ENCODE measurements at regions not wholly inside any gene's neighbourhood (a gene's known extent, or its start where the extent isn't known, plus 50 kb on each side); places are given as distances from the start of the nearest gene placed in this dataset.

DNA sequence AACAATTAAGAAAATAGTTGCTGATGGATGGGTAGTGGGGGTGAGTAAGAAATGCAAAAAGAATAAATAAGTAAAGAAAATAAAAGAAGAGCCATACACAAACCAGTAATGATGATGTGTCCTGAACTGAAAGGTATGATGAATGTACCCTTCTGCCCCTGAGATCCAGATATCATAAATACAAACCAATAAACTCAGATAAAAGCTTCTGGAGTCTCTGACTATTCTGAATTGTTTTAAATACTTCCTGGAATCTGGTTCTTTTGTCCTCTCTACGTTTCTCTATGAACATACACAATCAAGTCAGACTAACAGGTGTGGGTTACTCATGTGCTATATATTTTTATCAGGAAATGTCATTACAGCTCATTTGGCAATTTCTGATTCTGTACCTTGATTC is 153.4 kb downstream of the PPP1R2C start:
- no peak for DNase-seq

DNA sequence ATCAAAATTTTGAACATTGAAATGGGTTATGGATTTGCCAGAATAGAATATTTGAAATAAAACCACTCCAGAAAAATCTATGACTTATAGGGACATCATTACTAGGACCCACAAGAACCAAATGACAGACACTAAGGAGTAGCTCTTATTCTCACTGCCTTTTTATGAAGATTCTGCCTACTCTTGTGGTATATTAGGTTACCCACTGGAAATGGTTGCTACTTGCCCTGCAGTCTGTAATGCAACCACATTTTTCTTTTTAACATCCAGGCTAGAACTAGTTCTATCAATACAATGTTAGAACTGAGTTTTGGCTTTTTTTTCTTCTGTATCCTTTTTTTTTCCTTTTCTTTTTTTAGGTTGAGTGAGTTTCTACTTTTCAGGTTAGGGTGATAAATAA is 158.9 kb downstream of the PPP1R2C start:
- Histone ChIP-seq H3K27me3 (no peaks in the 10 kb centered on the region), H3K27ac (no peak overlapping the region), H3K4me1 (no peaks in the 10 kb centered on the region), H3K36me3 (no peaks in the 10 kb centered on the region), H3K4me3 (no peak overlapping the region), H3K9me3 (no peaks in the 10 kb centered on the region)
- TF ChIP-seq, protein P1, sequence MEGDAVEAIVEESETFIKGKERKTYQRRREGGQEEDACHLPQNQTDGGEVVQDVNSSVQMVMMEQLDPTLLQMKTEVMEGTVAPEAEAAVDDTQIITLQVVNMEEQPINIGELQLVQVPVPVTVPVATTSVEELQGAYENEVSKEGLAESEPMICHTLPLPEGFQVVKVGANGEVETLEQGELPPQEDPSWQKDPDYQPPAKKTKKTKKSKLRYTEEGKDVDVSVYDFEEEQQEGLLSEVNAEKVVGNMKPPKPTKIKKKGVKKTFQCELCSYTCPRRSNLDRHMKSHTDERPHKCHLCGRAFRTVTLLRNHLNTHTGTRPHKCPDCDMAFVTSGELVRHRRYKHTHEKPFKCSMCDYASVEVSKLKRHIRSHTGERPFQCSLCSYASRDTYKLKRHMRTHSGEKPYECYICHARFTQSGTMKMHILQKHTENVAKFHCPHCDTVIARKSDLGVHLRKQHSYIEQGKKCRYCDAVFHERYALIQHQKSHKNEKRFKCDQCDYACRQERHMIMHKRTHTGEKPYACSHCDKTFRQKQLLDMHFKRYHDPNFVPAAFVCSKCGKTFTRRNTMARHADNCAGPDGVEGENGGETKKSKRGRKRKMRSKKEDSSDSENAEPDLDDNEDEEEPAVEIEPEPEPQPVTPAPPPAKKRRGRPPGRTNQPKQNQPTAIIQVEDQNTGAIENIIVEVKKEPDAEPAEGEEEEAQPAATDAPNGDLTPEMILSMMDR (IDR thresholded peaks at IDR 0.05) = no peak
- no peak for DNase-seq
- intact Hi-C loops (cut with DNase I; ENCODE audit: low total_unique reads) = no loop called here

More for the DNA sequence above, 153.4 kb downstream of the PPP1R2C start:
- intact Hi-C loops (cut with DNase I; ENCODE audit: low total_unique reads) = no loop called here
- Histone ChIP-seq H3K4me3 (no peak overlapping the region), H3K27me3 (no peaks in the 10 kb centered on the region), H3K36me3 (no peaks in the 10 kb centered on the region), H3K4me1 (no peaks in the 10 kb centered on the region), H3K27ac (no peak overlapping the region), H3K9me3 (no peaks in the 10 kb centered on the region)
- TF ChIP-seq, protein P1 (IDR thresholded peaks at IDR 0.05) = no peak

DNA sequence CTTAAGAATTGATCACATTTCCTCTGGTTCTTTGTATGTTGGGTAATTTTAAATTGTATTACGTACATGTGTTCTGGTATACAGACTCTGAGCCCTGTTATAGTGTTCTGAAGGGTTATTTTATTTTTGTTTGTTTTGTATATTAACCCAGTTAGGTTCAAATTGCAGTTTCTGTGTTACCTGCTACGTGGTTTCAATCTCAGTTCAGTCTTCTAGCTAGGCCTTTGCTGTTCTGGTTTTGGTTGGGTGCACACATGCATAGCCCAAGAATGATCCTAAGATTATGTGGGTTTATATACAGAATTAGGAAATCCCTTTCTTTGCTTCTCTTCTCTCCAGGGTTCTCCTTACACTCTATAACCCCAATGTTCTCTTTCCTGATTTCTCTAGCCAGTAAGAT is 161.0 kb downstream of the PPP1R2C start:
- Histone ChIP-seq H3K4me3 (no peak overlapping the region), H3K36me3 (no peaks in the 10 kb centered on the region), H3K9me3 (no peaks in the 10 kb centered on the region), H3K27me3 (no peaks in the 10 kb centered on the region), H3K4me1 (no peaks in the 10 kb centered on the region), H3K27ac (no peak overlapping the region)
- TF ChIP-seq, protein P1 (IDR thresholded peaks at IDR 0.05) = no peak
- no peak for DNase-seq
- intact Hi-C loops (cut with DNase I; ENCODE audit: low total_unique reads) = no loop called here

DNA sequence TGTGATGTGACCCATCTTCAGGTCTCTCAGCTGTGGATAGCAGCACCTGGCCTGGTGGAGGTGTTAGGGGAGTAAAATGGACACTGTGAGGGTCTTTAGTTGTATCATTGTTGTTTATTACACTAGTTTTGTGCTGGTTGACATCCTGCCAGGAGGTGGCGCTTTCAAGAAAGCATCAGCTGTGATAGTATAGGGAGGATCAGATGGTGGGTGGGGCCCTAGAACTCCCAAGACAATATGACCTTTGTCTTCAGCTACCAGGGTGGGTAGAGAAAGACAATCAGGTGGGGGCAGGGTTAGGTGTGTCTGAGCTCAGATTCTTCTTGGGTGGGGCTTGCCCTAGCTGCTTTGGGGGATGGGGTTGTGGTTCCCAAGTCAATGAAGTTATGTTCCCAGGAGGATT is 162.8 kb downstream of the PPP1R2C start:
- TF ChIP-seq, protein P1 (IDR thresholded peaks at IDR 0.05) = no peak
- no peak overlapping the region for H3K4me3 ChIP-seq
- DNase-seq = no peak
- intact Hi-C loops (cut with DNase I; ENCODE audit: low total_unique reads) = no loop called here
- no peak overlapping the region for H3K27ac ChIP-seq
- no peaks in the 10 kb centered on the region for H3K4me1 ChIP-seq
- no peaks in the 10 kb centered on the region for H3K27me3 ChIP-seq
- no peaks in the 10 kb centered on the region for H3K36me3 ChIP-seq
- no peaks in the 10 kb centered on the region for H3K9me3 ChIP-seq

DNA sequence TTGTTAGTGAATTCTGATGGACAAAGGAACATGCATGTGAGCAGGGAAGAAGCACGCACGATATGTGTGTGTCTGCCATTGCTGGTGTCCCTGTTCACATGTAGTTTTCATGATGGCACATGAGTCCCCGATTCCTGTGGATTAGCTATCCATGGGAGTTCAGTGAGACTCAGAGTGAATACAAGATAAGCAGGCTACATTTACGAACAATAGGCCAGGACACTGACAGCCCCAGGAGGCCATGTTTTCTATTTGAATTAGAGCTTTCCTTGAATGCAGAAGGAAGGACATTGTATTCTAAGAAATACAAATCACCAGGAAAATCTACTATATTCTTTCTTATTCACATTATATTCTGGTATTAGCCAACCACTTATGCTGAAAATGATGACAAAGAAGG is 171.4 kb downstream of the PPP1R2C start:
- H3K9me3 ChIP-seq = no peaks in the 10 kb centered on the region
- TF ChIP-seq, protein P1 (IDR thresholded peaks at IDR 0.05) = no peak
- no peak for DNase-seq
- H3K4me3 ChIP-seq = no peak overlapping the region
- no peaks in the 10 kb centered on the region for H3K27me3 ChIP-seq
- H3K36me3 ChIP-seq = no peaks in the 10 kb centered on the region
- H3K27ac ChIP-seq = no peak overlapping the region
- intact Hi-C loops (cut with DNase I; ENCODE audit: low total_unique reads) = no loop called here
- H3K4me1 ChIP-seq = no peaks in the 10 kb centered on the region

DNA sequence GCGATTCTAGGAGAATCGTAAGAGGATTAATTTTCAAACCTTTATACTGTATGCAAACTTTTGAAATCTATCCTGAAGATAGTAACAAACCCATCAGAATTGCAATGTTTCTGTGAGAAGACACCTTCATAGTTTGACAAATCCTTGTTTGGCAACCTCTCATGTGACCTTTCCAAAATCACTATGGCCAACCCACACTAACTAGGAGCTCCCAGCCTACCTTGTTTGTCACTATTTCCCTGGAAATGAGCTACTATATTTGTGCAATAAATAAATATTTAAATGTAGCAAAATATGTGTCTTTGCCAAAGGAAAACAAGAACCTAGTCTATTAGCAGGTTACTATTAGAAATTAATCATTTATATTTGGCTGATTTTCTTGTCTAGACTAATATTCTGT is 173.7 kb downstream of the PPP1R2C start:
- no peaks in the 10 kb centered on the region for H3K27me3 ChIP-seq
- H3K4me3 ChIP-seq = no peak overlapping the region

More for the DNA sequence above, 173.7 kb downstream of the PPP1R2C start:
- intact Hi-C loops (cut with DNase I; ENCODE audit: low total_unique reads) = no loop called here
- Histone ChIP-seq H3K27ac (no peak overlapping the region), H3K4me1 (no peaks in the 10 kb centered on the region), H3K36me3 (no peaks in the 10 kb centered on the region), H3K9me3 (no peaks in the 10 kb centered on the region)
- TF ChIP-seq, protein P1 (IDR thresholded peaks at IDR 0.05) = no peak
- no peak for DNase-seq

Measured in tibial artery (tissue), 4 donors.